Endothelial cell (in vitro differentiated cells): ENCODE measurements at regions not wholly inside any gene's neighbourhood (a gene's known extent, or its start where the extent isn't known, plus 50 kb on each side); places are given as distances from the start of the nearest gene placed in this dataset.

ENCODE experiments used
- DNase-seq: peaks from one replicate; pipeline ENCODE4 v3.0.0; 2021; ENCODE audit warnings: low spot score
- H3K27ac Mint-ChIP-seq: one replicate; pipeline ENCODE4 v1.8.0; 2021; ENCODE audit warnings: mixed read lengths, inconsistent platforms; ENCODE audit not compliant: unreplicated experiment
- H3K27me3 Mint-ChIP-seq: one replicate; pipeline ENCODE4 v1.8.0; 2021; ENCODE audit warnings: mild to moderate bottlenecking, moderate library complexity, mixed read lengths, inconsistent platforms; ENCODE audit not compliant: unreplicated experiment
- H3K36me3 Mint-ChIP-seq: one replicate; pipeline ENCODE4 v1.8.0; 2021; ENCODE audit warnings: mild to moderate bottlenecking, low read depth, mixed read lengths, inconsistent platforms; ENCODE audit not compliant: unreplicated experiment
- H3K4me1 Mint-ChIP-seq: one replicate; pipeline ENCODE4 v1.8.0; 2021; ENCODE audit warnings: mild to moderate bottlenecking, mixed read lengths, inconsistent platforms; ENCODE audit not compliant: unreplicated experiment
- H3K4me3 Mint-ChIP-seq: one replicate; pipeline ENCODE4 v1.8.0; 2021; ENCODE audit warnings: mild to moderate bottlenecking, mixed read lengths, inconsistent platforms; ENCODE audit not compliant: unreplicated experiment
- H3K9me3 Mint-ChIP-seq: one replicate; pipeline ENCODE4 v1.8.0; 2021; ENCODE audit warnings: mixed read lengths, inconsistent platforms; ENCODE audit not compliant: unreplicated experiment
- TF ChIP-seq, protein P1 (sequence below): fragments of 200-600 bp; sonication (generic); IDR thresholded peaks from one replicate; pipeline ENCODE4 v1.5.0; 2021; ENCODE audit warnings: antibody characterized with exemption; ENCODE audit not compliant: unreplicated experiment

DNA sequence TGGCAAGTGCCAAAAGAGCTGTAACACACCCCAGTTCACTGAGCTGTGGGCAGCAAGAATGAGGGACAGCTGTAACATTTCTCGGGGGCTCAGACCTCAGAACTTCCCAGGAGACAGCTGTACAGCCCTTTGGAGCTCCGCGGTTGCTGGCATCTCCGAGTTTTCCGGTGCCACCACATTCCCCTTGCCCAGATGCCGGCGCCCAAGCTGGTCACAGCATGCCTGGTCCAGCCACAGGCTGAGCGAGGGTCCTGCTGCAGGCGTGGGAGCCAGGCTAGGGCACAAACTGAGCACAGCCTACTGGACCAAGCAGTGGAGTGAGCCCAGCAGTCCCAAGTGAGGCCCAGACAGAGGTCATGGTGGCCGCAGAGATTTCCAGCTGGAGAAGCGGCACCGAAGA, 797.7 kb upstream of the EDIL3 start:
- Mint-ChIP-seq H3K27me3 (no peaks in the 10 kb centered on the region), H3K4me1 (no peaks in the 10 kb centered on the region), H3K36me3 (no peaks in the 10 kb centered on the region), H3K27ac (no peak overlapping the region), H3K4me3 (no peak overlapping the region), H3K9me3 (no peaks in the 10 kb centered on the region)
- TF ChIP-seq, protein P1, sequence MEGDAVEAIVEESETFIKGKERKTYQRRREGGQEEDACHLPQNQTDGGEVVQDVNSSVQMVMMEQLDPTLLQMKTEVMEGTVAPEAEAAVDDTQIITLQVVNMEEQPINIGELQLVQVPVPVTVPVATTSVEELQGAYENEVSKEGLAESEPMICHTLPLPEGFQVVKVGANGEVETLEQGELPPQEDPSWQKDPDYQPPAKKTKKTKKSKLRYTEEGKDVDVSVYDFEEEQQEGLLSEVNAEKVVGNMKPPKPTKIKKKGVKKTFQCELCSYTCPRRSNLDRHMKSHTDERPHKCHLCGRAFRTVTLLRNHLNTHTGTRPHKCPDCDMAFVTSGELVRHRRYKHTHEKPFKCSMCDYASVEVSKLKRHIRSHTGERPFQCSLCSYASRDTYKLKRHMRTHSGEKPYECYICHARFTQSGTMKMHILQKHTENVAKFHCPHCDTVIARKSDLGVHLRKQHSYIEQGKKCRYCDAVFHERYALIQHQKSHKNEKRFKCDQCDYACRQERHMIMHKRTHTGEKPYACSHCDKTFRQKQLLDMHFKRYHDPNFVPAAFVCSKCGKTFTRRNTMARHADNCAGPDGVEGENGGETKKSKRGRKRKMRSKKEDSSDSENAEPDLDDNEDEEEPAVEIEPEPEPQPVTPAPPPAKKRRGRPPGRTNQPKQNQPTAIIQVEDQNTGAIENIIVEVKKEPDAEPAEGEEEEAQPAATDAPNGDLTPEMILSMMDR, result no peak
- no peak for DNase-seq

DNA sequence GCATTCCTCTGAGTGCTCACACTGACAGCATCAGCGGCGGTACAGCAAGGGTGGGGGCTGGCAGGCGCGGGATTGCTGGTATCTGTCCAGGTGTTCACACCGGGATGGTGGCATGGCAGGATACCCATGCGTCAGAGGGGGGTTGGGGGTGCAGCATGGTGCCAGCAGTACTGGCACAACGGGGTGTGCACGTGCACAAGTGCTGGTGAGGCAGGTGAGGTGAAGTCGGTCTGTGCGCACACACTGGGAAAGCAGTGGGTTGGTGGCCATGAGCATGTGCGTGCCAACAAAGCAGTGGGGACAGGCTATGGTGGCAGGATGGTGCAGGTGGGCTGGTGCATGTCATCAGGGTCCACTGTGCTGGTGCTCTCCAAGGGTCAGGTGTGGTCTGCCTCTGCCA, 819.6 kb upstream of the EDIL3 start:
- no peak overlapping the region for H3K4me3 Mint-ChIP-seq
- H3K27ac Mint-ChIP-seq, result no peak overlapping the region
- TF ChIP-seq, protein P1, result no peak
- H3K36me3 Mint-ChIP-seq, result no peaks in the 10 kb centered on the region
- DNase-seq, result no peak
- H3K9me3 Mint-ChIP-seq, result no peaks in the 10 kb centered on the region
- no peaks in the 10 kb centered on the region for H3K27me3 Mint-ChIP-seq
- H3K4me1 Mint-ChIP-seq, result no peaks in the 10 kb centered on the region

DNA sequence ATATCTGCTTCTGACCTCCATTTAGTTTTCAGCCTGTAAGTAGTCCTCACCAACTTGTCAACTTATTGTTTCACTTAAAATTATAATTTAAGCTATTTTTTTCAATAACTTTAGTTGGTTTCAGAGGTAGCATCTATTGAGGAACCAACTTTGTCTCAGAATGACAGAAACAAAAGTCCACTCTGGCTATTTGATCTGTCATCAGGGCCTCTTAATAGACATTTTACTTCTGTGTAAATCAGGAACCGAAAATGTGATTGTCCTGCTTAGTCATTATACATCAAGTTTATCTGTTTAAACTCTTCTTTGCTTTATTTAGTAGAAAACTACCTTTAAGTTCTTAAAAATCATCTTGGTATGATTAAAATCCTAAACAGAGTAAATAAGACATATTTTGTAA, 820.8 kb upstream of the EDIL3 start:
- no peaks in the 10 kb centered on the region for H3K36me3 Mint-ChIP-seq
- TF ChIP-seq, protein P1, result no peak
- H3K4me3 Mint-ChIP-seq, result no peak overlapping the region

DNA sequence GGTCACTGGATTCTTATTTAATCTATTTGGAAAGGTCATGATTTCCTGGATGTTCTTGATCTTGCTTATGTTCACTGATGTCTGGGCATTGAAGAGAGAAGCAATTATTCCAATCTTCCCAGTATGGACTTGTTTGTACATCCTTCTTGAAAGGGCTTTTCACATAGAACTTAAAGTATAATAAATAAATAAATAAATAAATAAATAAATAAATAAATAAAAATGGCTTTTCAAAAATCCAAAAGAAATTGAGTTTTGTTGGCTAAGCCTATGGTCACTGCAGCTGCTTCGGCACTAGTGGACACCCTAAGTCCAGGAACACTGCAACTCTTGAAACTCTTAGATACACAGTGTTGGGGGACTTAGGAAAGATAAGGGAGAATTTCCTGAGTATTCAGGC, 840.7 kb upstream of the EDIL3 start:
- Mint-ChIP-seq H3K27me3 (no peaks in the 10 kb centered on the region), H3K4me3 (no peak overlapping the region), H3K36me3 (no peaks in the 10 kb centered on the region), H3K9me3 (no peaks in the 10 kb centered on the region), H3K4me1 (no peaks in the 10 kb centered on the region), H3K27ac (no peak overlapping the region)
- DNase-seq, result no peak
- TF ChIP-seq, protein P1, result no peak

More for the DNA sequence above, 820.8 kb upstream of the EDIL3 start:
- no peak for DNase-seq
- Mint-ChIP-seq H3K27me3 (no peaks in the 10 kb centered on the region), H3K27ac (no peak overlapping the region), H3K4me1 (no peaks in the 10 kb centered on the region), H3K9me3 (no peaks in the 10 kb centered on the region)

DNA sequence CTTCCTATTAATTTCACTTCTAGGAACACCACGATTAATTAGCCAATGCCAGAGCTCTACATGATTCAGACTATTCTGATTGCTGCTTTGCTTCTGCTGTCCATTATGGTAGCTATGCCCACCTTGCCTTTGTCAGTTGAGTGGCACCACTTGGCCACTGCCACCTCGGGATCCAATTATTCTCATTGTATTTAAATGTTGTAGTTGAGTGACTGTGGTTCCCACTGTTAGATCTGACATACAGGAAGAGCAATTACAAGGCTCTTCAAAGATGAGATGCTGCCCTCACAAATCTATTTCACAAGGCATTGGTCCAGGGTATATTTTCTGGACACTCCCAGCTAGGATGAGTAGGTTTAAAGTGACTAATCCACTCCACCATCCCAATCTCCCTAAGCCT, 864.5 kb upstream of the EDIL3 start:
- Mint-ChIP-seq H3K27me3 (peaks cover 2% of the 10 kb centered on the region), H3K36me3 (no peaks in the 10 kb centered on the region), H3K4me3 (no peak overlapping the region), H3K27ac (no peak overlapping the region), H3K4me1 (no peaks in the 10 kb centered on the region), H3K9me3 (peaks cover 6% of the 10 kb centered on the region)
- DNase-seq, result no peak
- TF ChIP-seq, protein P1, result no peak
